GM12878 (cell line): ENCODE measurements at regions not wholly inside any gene's neighbourhood (a gene's known extent, or its start where the extent isn't known, plus 50 kb on each side); places are given as distances from the start of the nearest gene placed in this dataset.

Experiments used
- ATAC-seq: fragments of 200-7000 bp; cut with Tn5 transposase; 3 replicates; pipeline ENCODE4 v1.9.1; 2020; ENCODE audit warnings: mild to moderate bottlenecking, moderate library complexity
- BruUV-seq: library from RNA; stranded (reverse); fragments of 400-500 nt; replicated peaks from 2 replicates; lab custom pipeline; 2021; lab: Mats Ljungman, UMichigan
- CTCF ChIA-PET: fragments of 300-600 bp; sonication (Branson Sonifier 250); formaldehyde crosslinking; extraction: SDS; loops from one replicate; lab custom pipeline; 2021; ENCODE audit warnings: inconsistent platforms; lab: Yijun Ruan, JAX
- POLR2A ChIA-PET: fragments of 350-600 bp; formaldehyde crosslinking; extraction: SDS; loops from one replicate; lab custom pipeline; 2021; ENCODE audit warnings: inconsistent platforms; lab: Charles Lee
- RAD21 ChIA-PET: fragments of 300-600 bp; sonication (Branson Sonifier 250); formaldehyde crosslinking; loops from one replicate; lab custom pipeline; 2023; ENCODE audit warnings: antibody characterized with exemption; ENCODE audit not compliant: unreplicated experiment; lab: Charles Lee
- SMC1A ChIA-PET: fragments of 300-600 bp; sonication (Branson Sonifier 250); formaldehyde crosslinking; loops from one replicate; lab custom pipeline; 2023; ENCODE audit not compliant: unreplicated experiment, uncharacterized antibody; lab: Charles Lee
- DNase-seq: peaks from one replicate; pipeline ENCODE4 v3.0.0-alpha.2; 2011; ENCODE audit warnings: low read depth, low spot score
- FAIRE-seq: peaks from 3 replicates; lab custom pipeline; 2011; peaks lifted over from hg19 to GRCh38; lab: Jason Lieb, UNC
- H2AFZ ChIP-seq: 2 replicates; pipeline ENCODE4 v1.6.0; 2011; ENCODE audit warnings: low read depth, low read length, control low read depth; ENCODE audit not compliant: control insufficient read depth
- H3K27ac ChIP-seq: 2 replicates; pipeline ENCODE4 v1.5.1; 2011; ENCODE audit warnings: control low read depth; ENCODE audit not compliant: control insufficient read depth, insufficient read depth
- H3K27me3 ChIP-seq, 2 experiments: replicated peaks in 1 of 2; 2 replicates each; pipeline versions ENCODE4 v1.6.0 to v1.6.1; 2011; ENCODE audit warnings: low read length in 1 of 2; ENCODE audit not compliant: control insufficient read depth in 2 of 2, insufficient read depth in 2 of 2
- H3K36me3 ChIP-seq, 2 experiments: 2 replicates each; pipeline ENCODE4 v1.5.1; 2011; ENCODE audit warnings: low read length in 1 of 2; ENCODE audit not compliant: control insufficient read depth in 2 of 2, insufficient read depth in 2 of 2
- H3K4me1 ChIP-seq: 2 replicates; pipeline ENCODE4 v1.6.1; 2011; ENCODE audit warnings: mild to moderate bottlenecking, low read length, moderate library complexity, mixed read lengths; ENCODE audit not compliant: control insufficient read depth, insufficient read depth
- H3K4me2 ChIP-seq: 2 replicates; pipeline ENCODE4 v1.6.0; 2011; ENCODE audit warnings: control low read depth; ENCODE audit not compliant: control insufficient read depth, insufficient read depth
- H3K4me3 ChIP-seq: fragments of 200-600 bp; sonication (generic); 2 replicates; pipeline ENCODE4 v1.5.1; 2016
- H3K79me2 ChIP-seq: 2 replicates; pipeline ENCODE4 v1.6.0; 2011; ENCODE audit warnings: low read length; ENCODE audit not compliant: control insufficient read depth, insufficient read depth
- H3K9ac ChIP-seq: 2 replicates; pipeline ENCODE4 v1.8.0; 2011; ENCODE audit warnings: low read length, control low read depth, mixed read lengths; ENCODE audit not compliant: control insufficient read depth, insufficient read depth
- H3K9me3 ChIP-seq: replicated peaks from 3 replicates; pipeline ENCODE4 v1.5.1; 2011; ENCODE audit warnings: mild to moderate bottlenecking, low read length; ENCODE audit not compliant: control insufficient read depth, insufficient read depth
- H4K20me1 ChIP-seq: 2 replicates; pipeline ENCODE4 v1.6.0; 2011; ENCODE audit not compliant: control insufficient read depth, insufficient read depth
- EED ChIP-seq: sonication (generic); IDR thresholded peaks from 2 replicates; pipeline ENCODE4 v1.6.1; 2016; ENCODE audit warnings: antibody characterized with exemption, low read depth
- HCFC1 ChIP-seq: fragments of 150-350 bp; IDR thresholded peaks from 2 replicates; pipeline ENCODE4 v1.6.1; 2014; ENCODE audit warnings: low read length
- IRF4 ChIP-seq: IDR thresholded peaks from 2 replicates; pipeline ENCODE4 v1.6.1; 2011; ENCODE audit warnings: low read depth, low read length
- KAT2A ChIP-seq: conservative IDR thresholded peaks from 2 replicates; pipeline ENCODE4 v1.6.1; 2011; ENCODE audit warnings: low read depth, low read length; ENCODE audit not compliant: control insufficient read depth
- NFYA ChIP-seq: IDR thresholded peaks from 2 replicates; pipeline ENCODE4 v1.6.1; 2011; ENCODE audit warnings: low read depth, mild to moderate bottlenecking, low read length, improper control_type of control experiment, borderline replicate concordance
- NR2C1 ChIP-seq: fragments of 450-650 bp; IDR thresholded peaks from 2 replicates; pipeline ENCODE4 v1.6.1; 2017; ENCODE audit warnings: antibody characterized with exemption, mild to moderate bottlenecking, moderate library complexity
- SP1 ChIP-seq: IDR thresholded peaks from one replicate; pipeline ENCODE4 v1.6.1; 2011; ENCODE audit warnings: low read depth, low read length
- ZNF384 ChIP-seq: IDR thresholded peaks from 2 replicates; pipeline ENCODE4 v1.6.1; 2012; ENCODE audit warnings: low read depth, mild to moderate bottlenecking, low read length, improper control_type of control experiment, borderline replicate concordance
- ZSCAN29 ChIP-seq: fragments of 450-650 bp; IDR thresholded peaks from 2 replicates; pipeline ENCODE4 v1.6.1; 2017; ENCODE audit warnings: mild to moderate bottlenecking, moderate library complexity
- WGBS: methylation state at CpG from one replicate; pipeline ENCODE4 v1.1.6; 2016; ENCODE audit warnings: low lambda C conversion rate; ENCODE audit not compliant: insufficient replicate concordance, insufficient coverage; ENCODE audit errors: missing lambda C conversion rate; 5-methylcytosine and 5-hydroxymethylcytosine counted together
- in situ Hi-C: fragments of 300-500 bp; cut with MboI; formaldehyde crosslinking; loops from 9 replicates; pipeline ENCODE4 v1.14.3; 2018; ENCODE audit warnings: mixed read lengths
- intact Hi-C: fragments of 100-400 bp; cut with micrococcal nuclease; formaldehyde crosslinking; loops from one replicate; pipeline ENCODE4 v1.14.2; 2022; ENCODE audit not compliant: unreplicated experiment
- TF ChIP-seq, protein P1 (sequence below): fragments of 450-650 bp; IDR thresholded peaks from 2 replicates; pipeline ENCODE4 v1.6.1; 2017; ENCODE audit warnings: mild to moderate bottlenecking, low read depth, inconsistent platforms; ENCODE audit not compliant: poor library complexity, severe bottlenecking
- TF ChIP-seq, protein P2 (sequence below): fragments of 450-650 bp; IDR thresholded peaks from 2 replicates; pipeline ENCODE4 v1.6.1; 2016; ENCODE audit warnings: mild to moderate bottlenecking
- TF ChIP-seq, protein P3 (sequence below): IDR thresholded peaks from 2 replicates; pipeline ENCODE4 v1.6.1; 2012; ENCODE audit warnings: low read length, inconsistent platforms
- TF ChIP-seq, protein P4 (sequence below): fragments of 150-350 bp; IDR thresholded peaks from 2 replicates; pipeline ENCODE4 v1.6.1; 2014; ENCODE audit warnings: mild to moderate bottlenecking, low read depth, low read length
- TF ChIP-seq, protein P5 (sequence below): IDR thresholded peaks from 2 replicates; pipeline ENCODE4 v1.6.1; 2011; ENCODE audit warnings: borderline replicate concordance, low read depth, mild to moderate bottlenecking, moderate library complexity, mixed read lengths, low read length; ENCODE audit not compliant: insufficient read depth; ENCODE audit errors: extremely low read length

DNA sequence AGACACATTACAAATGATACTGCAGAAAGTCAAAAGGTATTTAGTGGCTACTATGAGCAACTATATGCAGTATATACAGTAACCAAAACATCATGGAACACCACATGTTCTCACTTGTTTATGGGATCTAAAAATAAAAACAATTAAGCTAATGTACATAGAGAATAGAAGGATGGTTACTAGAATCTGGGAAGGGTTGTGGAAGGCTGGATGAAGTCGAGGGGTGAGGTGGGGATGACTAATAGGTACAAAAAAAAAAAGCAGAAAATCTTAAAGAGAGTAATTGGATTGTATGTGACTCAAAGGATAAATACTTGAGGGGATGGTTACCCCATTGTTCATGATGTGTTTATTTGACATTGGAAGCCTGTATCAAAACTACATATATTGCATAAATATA lies 848.8 kb upstream of the GBE1 start (continued):
- TF ChIP-seq ZNF384 (no peak), NFYA (no peak)
- TF ChIP-seq, protein P1, sequence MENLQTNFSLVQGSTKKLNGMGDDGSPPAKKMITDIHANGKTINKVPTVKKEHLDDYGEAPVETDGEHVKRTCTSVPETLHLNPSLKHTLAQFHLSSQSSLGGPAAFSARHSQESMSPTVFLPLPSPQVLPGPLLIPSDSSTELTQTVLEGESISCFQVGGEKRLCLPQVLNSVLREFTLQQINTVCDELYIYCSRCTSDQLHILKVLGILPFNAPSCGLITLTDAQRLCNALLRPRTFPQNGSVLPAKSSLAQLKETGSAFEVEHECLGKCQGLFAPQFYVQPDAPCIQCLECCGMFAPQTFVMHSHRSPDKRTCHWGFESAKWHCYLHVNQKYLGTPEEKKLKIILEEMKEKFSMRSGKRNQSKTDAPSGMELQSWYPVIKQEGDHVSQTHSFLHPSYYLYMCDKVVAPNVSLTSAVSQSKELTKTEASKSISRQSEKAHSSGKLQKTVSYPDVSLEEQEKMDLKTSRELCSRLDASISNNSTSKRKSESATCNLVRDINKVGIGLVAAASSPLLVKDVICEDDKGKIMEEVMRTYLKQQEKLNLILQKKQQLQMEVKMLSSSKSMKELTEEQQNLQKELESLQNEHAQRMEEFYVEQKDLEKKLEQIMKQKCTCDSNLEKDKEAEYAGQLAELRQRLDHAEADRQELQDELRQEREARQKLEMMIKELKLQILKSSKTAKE: no peak

DNA sequence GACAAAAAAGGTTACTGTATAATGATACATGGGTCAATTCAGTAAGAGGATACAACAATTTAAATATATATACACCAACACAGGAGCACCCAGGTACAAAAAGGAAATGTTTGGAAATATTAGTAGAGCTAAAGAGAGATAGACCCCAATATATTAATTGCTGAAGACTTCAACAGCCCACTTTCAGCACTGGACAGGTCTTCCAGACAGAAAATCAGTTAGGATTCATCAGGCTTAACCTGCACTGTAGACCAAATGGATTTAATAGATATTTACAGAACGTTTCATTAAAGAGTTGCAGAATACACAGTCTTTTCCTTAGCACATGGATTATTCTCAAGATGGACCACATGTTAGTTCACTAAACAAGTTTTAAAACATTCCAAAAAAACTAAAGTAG lies 845.9 kb upstream of the GBE1 start:
- Histone ChIP-seq H3K4me1 (no peaks in the 10 kb centered on the region), H3K27ac (no peak overlapping the region), H3K36me3 (no peaks in the 10 kb centered on the region), H2AFZ (no peak overlapping the region), H3K4me2 (no peak overlapping the region), H3K79me2 (no peaks in the 10 kb centered on the region), H3K4me3 (no peak overlapping the region), H3K9me3 (no peaks in the 10 kb centered on the region), H3K9ac (no peak overlapping the region), H3K27me3 (no peaks in the 10 kb centered on the region), H4K20me1 (no peaks in the 10 kb centered on the region)
- ChIA-PET RAD21 (no interaction called here), SMC1A (no interaction called here), POLR2A (no interaction called here), CTCF (no interaction called here)
- no peak for ATAC-seq
- no peak for DNase-seq
- no peak for FAIRE-seq
- intact Hi-C loops (no loop called here), in situ Hi-C loops (no loop called here)
- no TSS peak for BruUV-seq
- 0% methylated on average over 1 of the region's 1 CpG for WGBS
- no peak for TF ChIP-seq KAT2A
- TF ChIP-seq HCFC1: no peak
- no peak for TF ChIP-seq SP1
- TF ChIP-seq IRF4: no peak
- TF ChIP-seq, protein P2, sequence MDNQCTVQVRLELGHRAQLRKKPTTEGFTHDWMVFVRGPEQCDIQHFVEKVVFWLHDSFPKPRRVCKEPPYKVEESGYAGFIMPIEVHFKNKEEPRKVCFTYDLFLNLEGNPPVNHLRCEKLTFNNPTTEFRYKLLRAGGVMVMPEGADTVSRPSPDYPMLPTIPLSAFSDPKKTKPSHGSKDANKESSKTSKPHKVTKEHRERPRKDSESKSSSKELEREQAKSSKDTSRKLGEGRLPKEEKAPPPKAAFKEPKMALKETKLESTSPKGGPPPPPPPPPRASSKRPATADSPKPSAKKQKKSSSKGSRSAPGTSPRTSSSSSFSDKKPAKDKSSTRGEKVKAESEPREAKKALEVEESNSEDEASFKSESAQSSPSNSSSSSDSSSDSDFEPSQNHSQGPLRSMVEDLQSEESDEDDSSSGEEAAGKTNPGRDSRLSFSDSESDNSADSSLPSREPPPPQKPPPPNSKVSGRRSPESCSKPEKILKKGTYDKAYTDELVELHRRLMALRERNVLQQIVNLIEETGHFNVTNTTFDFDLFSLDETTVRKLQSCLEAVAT: no peak
- TF ChIP-seq EED: no peak
- TF ChIP-seq NR2C1: no peak
- TF ChIP-seq, protein P3, sequence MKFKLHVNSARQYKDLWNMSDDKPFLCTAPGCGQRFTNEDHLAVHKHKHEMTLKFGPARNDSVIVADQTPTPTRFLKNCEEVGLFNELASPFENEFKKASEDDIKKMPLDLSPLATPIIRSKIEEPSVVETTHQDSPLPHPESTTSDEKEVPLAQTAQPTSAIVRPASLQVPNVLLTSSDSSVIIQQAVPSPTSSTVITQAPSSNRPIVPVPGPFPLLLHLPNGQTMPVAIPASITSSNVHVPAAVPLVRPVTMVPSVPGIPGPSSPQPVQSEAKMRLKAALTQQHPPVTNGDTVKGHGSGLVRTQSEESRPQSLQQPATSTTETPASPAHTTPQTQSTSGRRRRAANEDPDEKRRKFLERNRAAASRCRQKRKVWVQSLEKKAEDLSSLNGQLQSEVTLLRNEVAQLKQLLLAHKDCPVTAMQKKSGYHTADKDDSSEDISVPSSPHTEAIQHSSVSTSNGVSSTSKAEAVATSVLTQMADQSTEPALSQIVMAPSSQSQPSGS: no peak
- TF ChIP-seq, protein P4, sequence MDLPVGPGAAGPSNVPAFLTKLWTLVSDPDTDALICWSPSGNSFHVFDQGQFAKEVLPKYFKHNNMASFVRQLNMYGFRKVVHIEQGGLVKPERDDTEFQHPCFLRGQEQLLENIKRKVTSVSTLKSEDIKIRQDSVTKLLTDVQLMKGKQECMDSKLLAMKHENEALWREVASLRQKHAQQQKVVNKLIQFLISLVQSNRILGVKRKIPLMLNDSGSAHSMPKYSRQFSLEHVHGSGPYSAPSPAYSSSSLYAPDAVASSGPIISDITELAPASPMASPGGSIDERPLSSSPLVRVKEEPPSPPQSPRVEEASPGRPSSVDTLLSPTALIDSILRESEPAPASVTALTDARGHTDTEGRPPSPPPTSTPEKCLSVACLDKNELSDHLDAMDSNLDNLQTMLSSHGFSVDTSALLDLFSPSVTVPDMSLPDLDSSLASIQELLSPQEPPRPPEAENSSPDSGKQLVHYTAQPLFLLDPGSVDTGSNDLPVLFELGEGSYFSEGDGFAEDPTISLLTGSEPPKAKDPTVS: no peak
- TF ChIP-seq, protein P5, sequence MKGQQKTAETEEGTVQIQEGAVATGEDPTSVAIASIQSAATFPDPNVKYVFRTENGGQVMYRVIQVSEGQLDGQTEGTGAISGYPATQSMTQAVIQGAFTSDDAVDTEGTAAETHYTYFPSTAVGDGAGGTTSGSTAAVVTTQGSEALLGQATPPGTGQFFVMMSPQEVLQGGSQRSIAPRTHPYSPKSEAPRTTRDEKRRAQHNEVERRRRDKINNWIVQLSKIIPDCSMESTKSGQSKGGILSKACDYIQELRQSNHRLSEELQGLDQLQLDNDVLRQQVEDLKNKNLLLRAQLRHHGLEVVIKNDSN: no peak
- TF ChIP-seq ZSCAN29: no peak
